WTC11 (cell line): ENCODE measurements at regions not wholly inside any gene's neighbourhood (a gene's known extent, or its start where the extent isn't known, plus 50 kb on each side); places are given as distances from the start of the nearest gene placed in this dataset.
A peak's percentile ranks its signal among the peaks of the same experiment; 100 is the strongest.

ENCODE experiments used
- ATAC-seq: fragments of 200-7000 bp; cut with Tn5 transposase; 2 replicates; pipeline ENCODE4 v1.10.0; 2021; ENCODE audit warnings: mild to moderate bottlenecking, moderate library complexity
- CTCF ChIA-PET: fragments of 300-600 bp; sonication (Branson Sonifier 250); formaldehyde crosslinking; loops from one replicate; lab custom pipeline; 2021; ENCODE audit warnings: antibody characterized with exemption; lab: Charles Lee
- POLR2A ChIA-PET: fragments of 350-600 bp; sonication (Branson Sonifier 250); formaldehyde crosslinking; loops from one replicate; lab custom pipeline; 2021; ENCODE audit warnings: antibody characterized with exemption; lab: Charles Lee
- DNase-seq: peaks from one replicate; pipeline ENCODE4 v3.0.0; 2021; ENCODE audit warnings: low spot score
- H3K27ac Mint-ChIP-seq: 2 replicates; pipeline ENCODE4 v1.8.0; 2021; ENCODE audit warnings: mixed read lengths
- H3K27me3 Mint-ChIP-seq: 2 replicates; pipeline ENCODE4 v1.8.0; 2021; ENCODE audit warnings: low read depth, mild to moderate bottlenecking, moderate library complexity, mixed read lengths
- H3K36me3 Mint-ChIP-seq: 2 replicates; pipeline ENCODE4 v1.8.0; 2021; ENCODE audit warnings: mixed read lengths
- H3K4me1 Mint-ChIP-seq: 2 replicates; pipeline ENCODE4 v1.8.0; 2022; ENCODE audit warnings: mixed read lengths
- H3K4me3 Mint-ChIP-seq: 2 replicates; pipeline ENCODE4 v1.8.0; 2021; ENCODE audit warnings: mild to moderate bottlenecking, moderate library complexity, mixed read lengths
- H3K9me3 Mint-ChIP-seq: 2 replicates; pipeline ENCODE4 v1.8.0; 2021; ENCODE audit warnings: mixed read lengths
- ATF1 ChIP-seq: sonication (generic); formaldehyde crosslinking; IDR thresholded peaks from 2 replicates; pipeline ENCODE4 v1.8.1; 2023; ENCODE audit warnings: mild to moderate bottlenecking, moderate library complexity, missing genetic modification reagents
- ELF4 ChIP-seq: sonication (generic); formaldehyde crosslinking; IDR thresholded peaks from 2 replicates; pipeline ENCODE4 v1.8.1; 2022; ENCODE audit warnings: low read depth, mild to moderate bottlenecking, moderate library complexity, missing genetic modification reagents
- EMX1 ChIP-seq: fragments of 250-450 bp; sonication (Bioruptor Pico); IDR thresholded peaks from 2 replicates; pipeline ENCODE4 v1.8.0; 2021; ENCODE audit warnings: mild to moderate bottlenecking
- FOXK1 ChIP-seq: sonication (generic); formaldehyde crosslinking; IDR thresholded peaks from 2 replicates; pipeline ENCODE4 v1.8.0; 2022; ENCODE audit warnings: mild to moderate bottlenecking, moderate library complexity, missing genetic modification reagents
- HMGA2 ChIP-seq: fragments of 250-450 bp; sonication (Bioruptor Pico); IDR thresholded peaks from 2 replicates; pipeline ENCODE4 v1.4.0; 2021; ENCODE audit warnings: mild to moderate bottlenecking, moderate library complexity
- TCF7 ChIP-seq: sonication (generic); formaldehyde crosslinking; IDR thresholded peaks from 2 replicates; pipeline ENCODE4 v1.8.0; 2022; ENCODE audit warnings: mild to moderate bottlenecking, low read depth, missing genetic modification reagents, moderate library complexity
- TEAD1 ChIP-seq: sonication (generic); formaldehyde crosslinking; IDR thresholded peaks from 2 replicates; pipeline ENCODE4 v1.8.0; 2022; ENCODE audit warnings: mild to moderate bottlenecking, missing genetic modification reagents
- ZNF263 ChIP-seq: sonication (generic); formaldehyde crosslinking; IDR thresholded peaks from 2 replicates; pipeline ENCODE4 v1.8.1; 2022; ENCODE audit warnings: low read depth, mild to moderate bottlenecking, moderate library complexity, missing genetic modification reagents
- TF ChIP-seq, protein P1 (sequence below): sonication (generic); formaldehyde crosslinking; IDR thresholded peaks from 2 replicates; pipeline ENCODE4 v1.8.1; 2022; ENCODE audit warnings: missing genetic modification reagents, borderline replicate concordance
- TF ChIP-seq, protein P2 (sequence below): fragments of 250-450 bp; sonication (Bioruptor Pico); IDR thresholded peaks from 2 replicates; pipeline ENCODE4 v1.9.0; 2021; ENCODE audit warnings: moderate library complexity, mild to moderate bottlenecking, inconsistent platforms, borderline replicate concordance
- TF ChIP-seq, protein P3 (sequence below): sonication (generic); formaldehyde crosslinking; IDR thresholded peaks from 2 replicates; pipeline ENCODE4 v1.8.1; 2023; ENCODE audit warnings: mild to moderate bottlenecking, missing genetic modification reagents, moderate library complexity
- TF ChIP-seq, protein P4 (sequence below): fragments of 250-450 bp; sonication (Bioruptor Pico); IDR thresholded peaks from 2 replicates; pipeline ENCODE4 v2.1.2; 2022; ENCODE audit warnings: mild to moderate bottlenecking, moderate library complexity
- TF ChIP-seq, protein P5 (sequence below): sonication (generic); formaldehyde crosslinking; IDR thresholded peaks from 2 replicates; pipeline ENCODE4 v1.8.1; 2023; ENCODE audit warnings: mild to moderate bottlenecking, missing genetic modification reagents, borderline replicate concordance
- TF ChIP-seq, protein P6 (sequence below): sonication (generic); formaldehyde crosslinking; IDR thresholded peaks from 2 replicates; pipeline ENCODE4 v1.8.1; 2022; ENCODE audit warnings: low read depth, missing genetic modification reagents, borderline replicate concordance
- TF ChIP-seq, protein P7 (sequence below): sonication (generic); formaldehyde crosslinking; IDR thresholded peaks from 2 replicates; pipeline ENCODE4 v1.8.1; 2022; ENCODE audit warnings: mild to moderate bottlenecking, moderate library complexity, missing genetic modification reagents
- TF ChIP-seq, protein P8 (sequence below): sonication (generic); formaldehyde crosslinking; IDR thresholded peaks from 2 replicates; pipeline ENCODE4 v1.8.0; 2023; ENCODE audit warnings: missing genetic modification reagents, mild to moderate bottlenecking, borderline replicate concordance
- TF ChIP-seq, protein P9 (sequence below): sonication (generic); formaldehyde crosslinking; IDR thresholded peaks from 2 replicates; pipeline ENCODE4 v1.8.1; 2023; ENCODE audit warnings: mild to moderate bottlenecking, moderate library complexity, missing genetic modification reagents

DNA sequence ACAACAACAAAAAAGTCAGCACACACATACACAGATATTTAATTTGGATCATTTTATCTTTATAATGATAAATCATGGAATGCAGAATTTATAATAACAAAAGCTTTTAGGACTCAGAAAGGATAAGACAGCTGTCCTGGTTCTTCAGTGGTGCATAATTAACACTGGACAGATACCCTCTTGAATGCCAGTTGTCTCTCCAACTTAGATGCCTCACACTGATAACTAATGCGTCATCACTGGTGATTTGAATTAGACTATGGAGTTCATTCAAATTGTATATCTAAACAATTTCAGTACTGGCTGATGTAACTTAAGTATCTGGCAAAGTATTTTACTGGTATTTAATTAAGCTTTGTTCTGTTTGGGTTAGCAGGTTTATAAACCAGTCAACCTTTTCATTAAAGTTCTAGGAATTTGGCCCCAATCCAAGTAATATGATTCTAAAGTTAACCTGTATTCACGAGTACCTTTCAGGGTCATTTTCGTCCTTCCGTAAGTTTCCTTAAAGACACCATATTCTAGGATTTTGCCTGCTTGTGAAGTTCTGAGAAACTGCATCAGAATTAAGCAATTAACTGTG lies 1199.5 kb upstream of the TMPRSS15 start:
- TF ChIP-seq TCF7 (CRISPR knock-in tag) (no peak), ATF1 (no peak), HMGA2 (no peak), ELF4 (CRISPR knock-in tag) (no peak), TEAD1 (no peak), ZNF263 (CRISPR knock-in tag) (no peak)
- TF ChIP-seq, protein P1, sequence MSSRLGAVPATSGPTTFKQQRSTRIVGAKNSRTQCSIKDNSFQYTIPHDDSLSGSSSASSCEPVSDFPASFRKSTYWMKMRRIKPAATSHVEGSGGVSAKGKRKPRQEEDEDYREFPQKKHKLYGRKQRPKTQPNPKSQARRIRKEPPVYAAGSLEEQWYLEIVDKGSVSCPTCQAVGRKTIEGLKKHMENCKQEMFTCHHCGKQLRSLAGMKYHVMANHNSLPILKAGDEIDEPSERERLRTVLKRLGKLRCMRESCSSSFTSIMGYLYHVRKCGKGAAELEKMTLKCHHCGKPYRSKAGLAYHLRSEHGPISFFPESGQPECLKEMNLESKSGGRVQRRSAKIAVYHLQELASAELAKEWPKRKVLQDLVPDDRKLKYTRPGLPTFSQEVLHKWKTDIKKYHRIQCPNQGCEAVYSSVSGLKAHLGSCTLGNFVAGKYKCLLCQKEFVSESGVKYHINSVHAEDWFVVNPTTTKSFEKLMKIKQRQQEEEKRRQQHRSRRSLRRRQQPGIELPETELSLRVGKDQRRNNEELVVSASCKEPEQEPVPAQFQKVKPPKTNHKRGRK: no peak
- TF ChIP-seq, protein P2, sequence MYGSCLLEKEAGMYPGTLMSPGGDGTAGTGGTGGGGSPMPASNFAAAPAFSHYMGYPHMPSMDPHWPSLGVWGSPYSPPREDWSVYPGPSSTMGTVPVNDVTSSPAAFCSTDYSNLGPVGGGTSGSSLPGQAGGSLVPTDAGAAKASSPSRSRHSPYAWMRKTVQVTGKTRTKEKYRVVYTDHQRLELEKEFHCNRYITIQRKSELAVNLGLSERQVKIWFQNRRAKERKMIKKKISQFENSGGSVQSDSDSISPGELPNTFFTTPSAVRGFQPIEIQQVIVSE (CRISPR knock-in tag): no peak
- TF ChIP-seq, protein P3, sequence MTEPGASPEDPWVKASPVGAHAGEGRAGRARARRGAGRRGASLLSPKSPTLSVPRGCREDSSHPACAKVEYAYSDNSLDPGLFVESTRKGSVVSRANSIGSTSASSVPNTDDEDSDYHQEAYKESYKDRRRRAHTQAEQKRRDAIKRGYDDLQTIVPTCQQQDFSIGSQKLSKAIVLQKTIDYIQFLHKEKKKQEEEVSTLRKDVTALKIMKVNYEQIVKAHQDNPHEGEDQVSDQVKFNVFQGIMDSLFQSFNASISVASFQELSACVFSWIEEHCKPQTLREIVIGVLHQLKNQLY: no peak
- TF ChIP-seq, protein P4, sequence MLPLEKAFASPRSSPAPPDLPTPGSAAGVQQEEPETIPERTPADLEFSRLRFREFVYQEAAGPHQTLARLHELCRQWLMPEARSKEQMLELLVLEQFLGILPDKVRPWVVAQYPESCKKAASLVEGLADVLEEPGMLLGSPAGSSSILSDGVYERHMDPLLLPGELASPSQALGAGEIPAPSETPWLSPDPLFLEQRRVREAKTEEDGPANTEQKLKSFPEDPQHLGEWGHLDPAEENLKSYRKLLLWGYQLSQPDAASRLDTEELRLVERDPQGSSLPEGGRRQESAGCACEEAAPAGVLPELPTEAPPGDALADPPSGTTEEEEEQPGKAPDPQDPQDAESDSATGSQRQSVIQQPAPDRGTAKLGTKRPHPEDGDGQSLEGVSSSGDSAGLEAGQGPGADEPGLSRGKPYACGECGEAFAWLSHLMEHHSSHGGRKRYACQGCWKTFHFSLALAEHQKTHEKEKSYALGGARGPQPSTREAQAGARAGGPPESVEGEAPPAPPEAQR (CRISPR knock-in tag): no peak
- TF ChIP-seq, protein P5, sequence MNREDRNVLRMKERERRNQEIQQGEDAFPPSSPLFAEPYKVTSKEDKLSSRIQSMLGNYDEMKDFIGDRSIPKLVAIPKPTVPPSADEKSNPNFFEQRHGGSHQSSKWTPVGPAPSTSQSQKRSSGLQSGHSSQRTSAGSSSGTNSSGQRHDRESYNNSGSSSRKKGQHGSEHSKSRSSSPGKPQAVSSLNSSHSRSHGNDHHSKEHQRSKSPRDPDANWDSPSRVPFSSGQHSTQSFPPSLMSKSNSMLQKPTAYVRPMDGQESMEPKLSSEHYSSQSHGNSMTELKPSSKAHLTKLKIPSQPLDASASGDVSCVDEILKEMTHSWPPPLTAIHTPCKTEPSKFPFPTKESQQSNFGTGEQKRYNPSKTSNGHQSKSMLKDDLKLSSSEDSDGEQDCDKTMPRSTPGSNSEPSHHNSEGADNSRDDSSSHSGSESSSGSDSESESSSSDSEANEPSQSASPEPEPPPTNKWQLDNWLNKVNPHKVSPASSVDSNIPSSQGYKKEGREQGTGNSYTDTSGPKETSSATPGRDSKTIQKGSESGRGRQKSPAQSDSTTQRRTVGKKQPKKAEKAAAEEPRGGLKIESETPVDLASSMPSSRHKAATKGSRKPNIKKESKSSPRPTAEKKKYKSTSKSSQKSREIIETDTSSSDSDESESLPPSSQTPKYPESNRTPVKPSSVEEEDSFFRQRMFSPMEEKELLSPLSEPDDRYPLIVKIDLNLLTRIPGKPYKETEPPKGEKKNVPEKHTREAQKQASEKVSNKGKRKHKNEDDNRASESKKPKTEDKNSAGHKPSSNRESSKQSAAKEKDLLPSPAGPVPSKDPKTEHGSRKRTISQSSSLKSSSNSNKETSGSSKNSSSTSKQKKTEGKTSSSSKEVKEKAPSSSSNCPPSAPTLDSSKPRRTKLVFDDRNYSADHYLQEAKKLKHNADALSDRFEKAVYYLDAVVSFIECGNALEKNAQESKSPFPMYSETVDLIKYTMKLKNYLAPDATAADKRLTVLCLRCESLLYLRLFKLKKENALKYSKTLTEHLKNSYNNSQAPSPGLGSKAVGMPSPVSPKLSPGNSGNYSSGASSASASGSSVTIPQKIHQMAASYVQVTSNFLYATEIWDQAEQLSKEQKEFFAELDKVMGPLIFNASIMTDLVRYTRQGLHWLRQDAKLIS (CRISPR knock-in tag): no peak
- TF ChIP-seq, protein P6, sequence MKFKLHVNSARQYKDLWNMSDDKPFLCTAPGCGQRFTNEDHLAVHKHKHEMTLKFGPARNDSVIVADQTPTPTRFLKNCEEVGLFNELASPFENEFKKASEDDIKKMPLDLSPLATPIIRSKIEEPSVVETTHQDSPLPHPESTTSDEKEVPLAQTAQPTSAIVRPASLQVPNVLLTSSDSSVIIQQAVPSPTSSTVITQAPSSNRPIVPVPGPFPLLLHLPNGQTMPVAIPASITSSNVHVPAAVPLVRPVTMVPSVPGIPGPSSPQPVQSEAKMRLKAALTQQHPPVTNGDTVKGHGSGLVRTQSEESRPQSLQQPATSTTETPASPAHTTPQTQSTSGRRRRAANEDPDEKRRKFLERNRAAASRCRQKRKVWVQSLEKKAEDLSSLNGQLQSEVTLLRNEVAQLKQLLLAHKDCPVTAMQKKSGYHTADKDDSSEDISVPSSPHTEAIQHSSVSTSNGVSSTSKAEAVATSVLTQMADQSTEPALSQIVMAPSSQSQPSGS (CRISPR knock-in tag): no peak
- TF ChIP-seq, protein P7, sequence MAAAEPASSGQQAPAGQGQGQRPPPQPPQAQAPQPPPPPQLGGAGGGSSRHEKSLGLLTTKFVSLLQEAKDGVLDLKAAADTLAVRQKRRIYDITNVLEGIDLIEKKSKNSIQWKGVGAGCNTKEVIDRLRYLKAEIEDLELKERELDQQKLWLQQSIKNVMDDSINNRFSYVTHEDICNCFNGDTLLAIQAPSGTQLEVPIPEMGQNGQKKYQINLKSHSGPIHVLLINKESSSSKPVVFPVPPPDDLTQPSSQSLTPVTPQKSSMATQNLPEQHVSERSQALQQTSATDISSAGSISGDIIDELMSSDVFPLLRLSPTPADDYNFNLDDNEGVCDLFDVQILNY (CRISPR knock-in tag): no peak
- ChIA-PET CTCF (no interaction called here), POLR2A (no interaction called here)
- no peak overlapping the region for H3K4me3 Mint-ChIP-seq
- ATAC-seq (no peak), DNase-seq (no peak)
- peaks cover 40% of the 10 kb centered on the region for H3K4me1 Mint-ChIP-seq
- H3K36me3 Mint-ChIP-seq: peaks cover 17% of the 10 kb centered on the region
- H3K9me3 Mint-ChIP-seq: peaks cover 20% of the 10 kb centered on the region
- no peak overlapping the region for H3K27ac Mint-ChIP-seq
- H3K27me3 Mint-ChIP-seq: no peaks in the 10 kb centered on the region

DNA sequence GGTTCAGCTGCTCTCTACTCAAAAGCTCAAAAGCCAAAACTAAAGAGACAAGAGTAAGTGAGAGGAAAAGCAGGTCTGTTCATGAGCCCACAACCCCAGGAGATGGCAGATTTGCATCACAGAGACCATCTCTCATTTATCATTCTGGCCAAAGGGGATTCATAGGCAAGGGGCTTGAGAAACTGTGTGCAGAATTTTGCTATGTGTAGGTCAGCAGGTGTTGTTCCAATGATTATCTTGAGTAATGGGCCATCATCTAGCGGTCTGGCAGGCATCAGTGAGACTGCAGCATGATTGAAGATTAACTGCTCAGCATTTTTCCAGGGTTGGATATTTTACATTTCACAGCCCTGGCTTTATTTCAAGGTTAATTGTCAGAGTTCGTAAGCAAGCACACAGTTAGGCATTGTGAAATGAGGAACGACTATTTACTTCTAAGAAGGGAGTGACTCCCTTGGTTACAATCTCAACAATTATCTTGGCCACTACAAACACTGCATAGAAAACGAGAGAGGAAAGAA lies 1204.6 kb upstream of the TMPRSS15 start:
- CTCF ChIA-PET: interaction anchor here (0.6 to 1.0 kb wide), 2 partner anchors 433 to 718 kb away, joined by 3 to 5 read pairs; no protein-coding TSS in a partner anchor
- peaks cover 50% of the 10 kb centered on the region for H3K4me1 Mint-ChIP-seq
- peak overlapping the region; percentile 88 for H3K27ac Mint-ChIP-seq
- no peaks in the 10 kb centered on the region for H3K36me3 Mint-ChIP-seq
- H3K4me3 Mint-ChIP-seq: no peak overlapping the region
- POLR2A ChIA-PET: no interaction called here
- peak; percentile 78 for ATAC-seq
- DNase-seq: no peak
- H3K27me3 Mint-ChIP-seq: no peaks in the 10 kb centered on the region
- H3K9me3 Mint-ChIP-seq: no peaks in the 10 kb centered on the region
- no peak for TF ChIP-seq FOXK1 (CRISPR knock-in tag)
- TF ChIP-seq EMX1 (CRISPR knock-in tag): no peak
- TF ChIP-seq, protein P8, sequence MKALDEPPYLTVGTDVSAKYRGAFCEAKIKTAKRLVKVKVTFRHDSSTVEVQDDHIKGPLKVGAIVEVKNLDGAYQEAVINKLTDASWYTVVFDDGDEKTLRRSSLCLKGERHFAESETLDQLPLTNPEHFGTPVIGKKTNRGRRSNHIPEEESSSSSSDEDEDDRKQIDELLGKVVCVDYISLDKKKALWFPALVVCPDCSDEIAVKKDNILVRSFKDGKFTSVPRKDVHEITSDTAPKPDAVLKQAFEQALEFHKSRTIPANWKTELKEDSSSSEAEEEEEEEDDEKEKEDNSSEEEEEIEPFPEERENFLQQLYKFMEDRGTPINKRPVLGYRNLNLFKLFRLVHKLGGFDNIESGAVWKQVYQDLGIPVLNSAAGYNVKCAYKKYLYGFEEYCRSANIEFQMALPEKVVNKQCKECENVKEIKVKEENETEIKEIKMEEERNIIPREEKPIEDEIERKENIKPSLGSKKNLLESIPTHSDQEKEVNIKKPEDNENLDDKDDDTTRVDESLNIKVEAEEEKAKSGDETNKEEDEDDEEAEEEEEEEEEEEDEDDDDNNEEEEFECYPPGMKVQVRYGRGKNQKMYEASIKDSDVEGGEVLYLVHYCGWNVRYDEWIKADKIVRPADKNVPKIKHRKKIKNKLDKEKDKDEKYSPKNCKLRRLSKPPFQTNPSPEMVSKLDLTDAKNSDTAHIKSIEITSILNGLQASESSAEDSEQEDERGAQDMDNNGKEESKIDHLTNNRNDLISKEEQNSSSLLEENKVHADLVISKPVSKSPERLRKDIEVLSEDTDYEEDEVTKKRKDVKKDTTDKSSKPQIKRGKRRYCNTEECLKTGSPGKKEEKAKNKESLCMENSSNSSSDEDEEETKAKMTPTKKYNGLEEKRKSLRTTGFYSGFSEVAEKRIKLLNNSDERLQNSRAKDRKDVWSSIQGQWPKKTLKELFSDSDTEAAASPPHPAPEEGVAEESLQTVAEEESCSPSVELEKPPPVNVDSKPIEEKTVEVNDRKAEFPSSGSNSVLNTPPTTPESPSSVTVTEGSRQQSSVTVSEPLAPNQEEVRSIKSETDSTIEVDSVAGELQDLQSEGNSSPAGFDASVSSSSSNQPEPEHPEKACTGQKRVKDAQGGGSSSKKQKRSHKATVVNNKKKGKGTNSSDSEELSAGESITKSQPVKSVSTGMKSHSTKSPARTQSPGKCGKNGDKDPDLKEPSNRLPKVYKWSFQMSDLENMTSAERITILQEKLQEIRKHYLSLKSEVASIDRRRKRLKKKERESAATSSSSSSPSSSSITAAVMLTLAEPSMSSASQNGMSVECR (CRISPR knock-in tag): no peak
- TF ChIP-seq, protein P9, sequence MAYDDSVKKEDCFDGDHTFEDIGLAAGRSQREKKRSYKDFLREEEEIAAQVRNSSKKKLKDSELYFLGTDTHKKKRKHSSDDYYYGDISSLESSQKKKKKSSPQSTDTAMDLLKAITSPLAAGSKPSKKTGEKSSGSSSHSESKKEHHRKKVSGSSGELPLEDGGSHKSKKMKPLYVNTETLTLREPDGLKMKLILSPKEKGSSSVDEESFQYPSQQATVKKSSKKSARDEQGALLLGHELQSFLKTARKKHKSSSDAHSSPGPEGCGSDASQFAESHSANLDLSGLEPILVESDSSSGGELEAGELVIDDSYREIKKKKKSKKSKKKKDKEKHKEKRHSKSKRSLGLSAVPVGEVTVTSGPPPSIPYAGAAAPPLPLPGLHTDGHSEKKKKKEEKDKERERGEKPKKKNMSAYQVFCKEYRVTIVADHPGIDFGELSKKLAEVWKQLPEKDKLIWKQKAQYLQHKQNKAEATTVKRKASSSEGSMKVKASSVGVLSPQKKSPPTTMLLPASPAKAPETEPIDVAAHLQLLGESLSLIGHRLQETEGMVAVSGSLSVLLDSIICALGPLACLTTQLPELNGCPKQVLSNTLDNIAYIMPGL: no peak
